Calu3 (cell line): ENCODE measurements at regions not wholly inside any gene's neighbourhood (a gene's known extent, or its start where the extent isn't known, plus 50 kb on each side); places are given as distances from the start of the nearest gene placed in this dataset.

Source experiments
- BruUV-seq: library from RNA; stranded (reverse); fragments of 400-500 nt; replicated peaks from 2 replicates; lab custom pipeline; 2021; lab: Mats Ljungman, UMichigan
- CTCF ChIA-PET: fragments of 300-600 bp; sonication (Branson Sonifier 250); formaldehyde crosslinking; loops from one replicate; lab custom pipeline; 2022; ENCODE audit warnings: antibody characterized with exemption; lab: Charles Lee
- DNase-seq: peaks from one replicate; pipeline ENCODE4 v3.0.0; 2022
- H3K27ac Mint-ChIP-seq: one replicate; pipeline ENCODE4 v1.8.0; 2022; ENCODE audit warnings: mixed read lengths; ENCODE audit not compliant: unreplicated experiment
- H3K27me3 Mint-ChIP-seq: one replicate; pipeline ENCODE4 v1.8.0; 2022; ENCODE audit warnings: mixed read lengths; ENCODE audit not compliant: unreplicated experiment
- H3K36me3 Mint-ChIP-seq: one replicate; pipeline ENCODE4 v1.8.0; 2022; ENCODE audit warnings: mild to moderate bottlenecking, moderate library complexity, mixed read lengths; ENCODE audit not compliant: insufficient read depth, unreplicated experiment
- H3K4me1 Mint-ChIP-seq: one replicate; pipeline ENCODE4 v1.8.0; 2022; ENCODE audit warnings: mild to moderate bottlenecking, low read depth, mixed read lengths; ENCODE audit not compliant: unreplicated experiment
- H3K4me3 Mint-ChIP-seq: one replicate; pipeline ENCODE4 v1.8.0; 2022; ENCODE audit warnings: mild to moderate bottlenecking, low read depth, moderate library complexity, mixed read lengths; ENCODE audit not compliant: unreplicated experiment
- H3K9me3 Mint-ChIP-seq: one replicate; pipeline ENCODE4 v1.8.0; 2022; ENCODE audit warnings: low read depth, mixed read lengths; ENCODE audit not compliant: unreplicated experiment
- CTCF ChIP-seq: fragments of 200-600 bp; IDR thresholded peaks from one replicate; pipeline ENCODE4 v1.8.0; 2022; ENCODE audit warnings: antibody characterized with exemption; ENCODE audit not compliant: unreplicated experiment
- intact Hi-C: fragments of 100-400 bp; cut with micrococcal nuclease; formaldehyde crosslinking; loops from one replicate; pipeline ENCODE4 v1.10.0; 2022; ENCODE audit not compliant: unreplicated experiment

GRCh38 chr15:37801529-37801928, 132.9 kb upstream of the TMCO5A start:
- intact Hi-C loops, result no loop called here
- no peak overlapping the region for H3K27ac Mint-ChIP-seq
- BruUV-seq, result no TSS peak
- DNase-seq, result no peak
- H3K4me1 Mint-ChIP-seq, result no peaks in the 10 kb centered on the region
- no peaks in the 10 kb centered on the region for H3K36me3 Mint-ChIP-seq
- no peaks in the 10 kb centered on the region for H3K27me3 Mint-ChIP-seq
- no peak overlapping the region for H3K4me3 Mint-ChIP-seq
- TF ChIP-seq CTCF, result no peak
- H3K9me3 Mint-ChIP-seq, result no peaks in the 10 kb centered on the region
- CTCF ChIA-PET, result no interaction called here

GRCh38 chr15:37806808-37807207, 127.6 kb upstream of the TMCO5A start:
- Mint-ChIP-seq H3K36me3 (no peaks in the 10 kb centered on the region), H3K27me3 (no peaks in the 10 kb centered on the region), H3K9me3 (no peaks in the 10 kb centered on the region), H3K27ac (no peak overlapping the region), H3K4me3 (no peak overlapping the region), H3K4me1 (no peaks in the 10 kb centered on the region)
- CTCF ChIA-PET, result no interaction called here
- no peak for DNase-seq
- intact Hi-C loops, result no loop called here
- no peak for TF ChIP-seq CTCF
- no TSS peak for BruUV-seq

GRCh38 chr15:37810381-37810780, 124.1 kb upstream of the TMCO5A start:
- Mint-ChIP-seq H3K4me1 (no peaks in the 10 kb centered on the region), H3K27ac (no peak overlapping the region), H3K9me3 (no peaks in the 10 kb centered on the region), H3K4me3 (no peak overlapping the region), H3K27me3 (no peaks in the 10 kb centered on the region), H3K36me3 (no peaks in the 10 kb centered on the region)
- BruUV-seq, result no TSS peak
- DNase-seq, result no peak
- CTCF ChIA-PET, result no interaction called here
- intact Hi-C loops, result no loop called here
- TF ChIP-seq CTCF, result no peak

- Mint-ChIP-seq H3K4me3 (no peak overlapping the region), H3K9me3 (no peaks in the 10 kb centered on the region), H3K27me3 (no peaks in the 10 kb centered on the region), H3K4me1 (no peaks in the 10 kb centered on the region), H3K36me3 (no peaks in the 10 kb centered on the region), H3K27ac (no peak overlapping the region)
- TF ChIP-seq CTCF, result no peak
- no peak for DNase-seq
- intact Hi-C loops, result no loop called here
- CTCF ChIA-PET, result no interaction called here
- no TSS peak for BruUV-seq
These were observed 121.1 kb upstream of the TMCO5A start for GRCh38 chr15:37813306-37813705.
